NT2/D1 (cell line): ENCODE measurements at regions not wholly inside any gene's neighbourhood (a gene's known extent, or its start where the extent isn't known, plus 50 kb on each side); places are given as distances from the start of the nearest gene placed in this dataset.
A peak's percentile ranks its signal among the peaks of the same experiment; 100 is the strongest.

Source experiments
- DNase-seq: peaks from one replicate; pipeline ENCODE4 v3.0.0-alpha.2; 2011; ENCODE audit warnings: low read depth, low spot score
- H3K27me3 ChIP-seq: 2 replicates; pipeline ENCODE4 v1.6.0; 2011; ENCODE audit warnings: mild to moderate bottlenecking; ENCODE audit not compliant: insufficient read length, insufficient read depth
- H3K36me3 ChIP-seq: 2 replicates; pipeline ENCODE4 v1.6.1; 2011; ENCODE audit warnings: mild to moderate bottlenecking, low read length, mixed read lengths; ENCODE audit not compliant: insufficient read depth, insufficient read length
- H3K4me1 ChIP-seq: 2 replicates; pipeline ENCODE4 v1.5.1; 2011; ENCODE audit not compliant: insufficient read depth, insufficient read length
- H3K4me3 ChIP-seq: 2 replicates; pipeline ENCODE4 v1.5.1; 2011; ENCODE audit warnings: low read depth; ENCODE audit not compliant: insufficient read length
- H3K9ac ChIP-seq: 2 replicates; pipeline ENCODE4 v1.6.0; 2011; ENCODE audit warnings: low read depth; ENCODE audit not compliant: insufficient read length
- H3K9me3 ChIP-seq: 2 replicates; pipeline ENCODE4 v1.5.1; 2011; ENCODE audit warnings: mild to moderate bottlenecking, low read length; ENCODE audit not compliant: insufficient read depth
- SUZ12 ChIP-seq: IDR thresholded peaks from 2 replicates; pipeline ENCODE4 v1.6.1; 2011; ENCODE audit not compliant: insufficient read length, insufficient read depth; ENCODE audit errors: extremely low read depth
- YY1 ChIP-seq: IDR thresholded peaks from 2 replicates; pipeline ENCODE4 v1.6.1; 2011; ENCODE audit not compliant: insufficient read length, insufficient read depth
- ZNF274 ChIP-seq: IDR thresholded peaks from 2 replicates; pipeline ENCODE4 v1.6.1; 2011; ENCODE audit warnings: mild to moderate bottlenecking, low read depth, low read length

- DNase-seq, result no peak
- no peak for TF ChIP-seq ZNF274
- no peak for TF ChIP-seq SUZ12
- no peak for TF ChIP-seq YY1
- H3K9ac ChIP-seq, result no peak overlapping the region
- no peaks in the 10 kb centered on the region for H3K9me3 ChIP-seq
- H3K36me3 ChIP-seq, result no peaks in the 10 kb centered on the region
- H3K27me3 ChIP-seq, result no peaks in the 10 kb centered on the region
- H3K4me1 ChIP-seq, result no peaks in the 10 kb centered on the region
- no peak overlapping the region for H3K4me3 ChIP-seq
Measured at GRCh38 chr7:41117431-41117830, 585.5 kb downstream of the INHBA start.

GRCh38 chr7:41116817-41117216, 586.1 kb downstream of the INHBA start:
- H3K9me3 ChIP-seq, result no peaks in the 10 kb centered on the region
- H3K4me1 ChIP-seq, result no peaks in the 10 kb centered on the region
- no peaks in the 10 kb centered on the region for H3K36me3 ChIP-seq
- DNase-seq, result no peak
- no peak overlapping the region for H3K9ac ChIP-seq
- H3K4me3 ChIP-seq, result no peak overlapping the region
- TF ChIP-seq ZNF274 (no peak), SUZ12 (no peak), YY1 (no peak)
- no peaks in the 10 kb centered on the region for H3K27me3 ChIP-seq

- Histone ChIP-seq H3K9ac (no peak overlapping the region), H3K27me3 (no peaks in the 10 kb centered on the region), H3K36me3 (no peaks in the 10 kb centered on the region), H3K4me1 (no peaks in the 10 kb centered on the region), H3K9me3 (no peaks in the 10 kb centered on the region), H3K4me3 (no peak overlapping the region)
- DNase-seq, result no peak
- no peak for TF ChIP-seq SUZ12
- TF ChIP-seq ZNF274, result no peak
- TF ChIP-seq YY1, result no peak
Measured at GRCh38 chr7:41116337-41116736, 586.6 kb downstream of the INHBA start.

- no peak for TF ChIP-seq SUZ12
- no peak for TF ChIP-seq ZNF274
- TF ChIP-seq YY1, result no peak
- Histone ChIP-seq H3K27me3 (no peaks in the 10 kb centered on the region), H3K36me3 (no peaks in the 10 kb centered on the region), H3K9me3 (no peaks in the 10 kb centered on the region), H3K4me1 (no peaks in the 10 kb centered on the region), H3K4me3 (no peak overlapping the region), H3K9ac (no peak overlapping the region)
- no peak for DNase-seq
Measured at GRCh38 chr7:41114691-41115090, 588.2 kb downstream of the INHBA start.

- DNase-seq, result no peak
- no peaks in the 10 kb centered on the region for H3K36me3 ChIP-seq
- TF ChIP-seq SUZ12 (no peak), ZNF274 (no peak), YY1 (no peak)
- H3K4me1 ChIP-seq, result no peaks in the 10 kb centered on the region
- no peak overlapping the region for H3K4me3 ChIP-seq
- no peaks in the 10 kb centered on the region for H3K27me3 ChIP-seq
- H3K9me3 ChIP-seq, result no peaks in the 10 kb centered on the region
- H3K9ac ChIP-seq, result no peak overlapping the region
Measured at GRCh38 chr7:41114131-41114530, 588.8 kb downstream of the INHBA start.

- DNase-seq, result peak; percentile 40
- no peak for TF ChIP-seq SUZ12
- no peak for TF ChIP-seq YY1
- no peak for TF ChIP-seq ZNF274
- H3K9ac ChIP-seq, result no peak overlapping the region
- H3K36me3 ChIP-seq, result no peaks in the 10 kb centered on the region
- H3K27me3 ChIP-seq, result no peaks in the 10 kb centered on the region
- no peaks in the 10 kb centered on the region for H3K9me3 ChIP-seq
- no peak overlapping the region for H3K4me3 ChIP-seq
- H3K4me1 ChIP-seq, result no peaks in the 10 kb centered on the region
Measured at GRCh38 chr7:41113719-41114118, 589.2 kb downstream of the INHBA start.

GRCh38 chr7:41110186-41110585, 592.7 kb downstream of the INHBA start:
- TF ChIP-seq YY1, result no peak
- TF ChIP-seq ZNF274, result no peak
- no peak for TF ChIP-seq SUZ12
- Histone ChIP-seq H3K4me3 (no peak overlapping the region), H3K27me3 (no peaks in the 10 kb centered on the region), H3K9me3 (no peaks in the 10 kb centered on the region), H3K9ac (no peak overlapping the region), H3K4me1 (no peaks in the 10 kb centered on the region), H3K36me3 (no peaks in the 10 kb centered on the region)
- no peak for DNase-seq

GRCh38 chr7:41108821-41109220, 594.1 kb downstream of the INHBA start:
- no peak overlapping the region for H3K4me3 ChIP-seq
- H3K9ac ChIP-seq, result no peak overlapping the region
- H3K27me3 ChIP-seq, result no peaks in the 10 kb centered on the region
- TF ChIP-seq ZNF274, result no peak
- TF ChIP-seq YY1, result no peak
- no peak for TF ChIP-seq SUZ12
- H3K4me1 ChIP-seq, result no peaks in the 10 kb centered on the region
- no peak for DNase-seq
- H3K9me3 ChIP-seq, result no peaks in the 10 kb centered on the region
- H3K36me3 ChIP-seq, result no peaks in the 10 kb centered on the region
